ENCODE measurements at regions not wholly inside any gene's neighbourhood (a gene's known extent, or its start where the extent isn't known, plus 50 kb on each side); places are given as distances from the start of the nearest gene placed in this dataset.

DNA sequence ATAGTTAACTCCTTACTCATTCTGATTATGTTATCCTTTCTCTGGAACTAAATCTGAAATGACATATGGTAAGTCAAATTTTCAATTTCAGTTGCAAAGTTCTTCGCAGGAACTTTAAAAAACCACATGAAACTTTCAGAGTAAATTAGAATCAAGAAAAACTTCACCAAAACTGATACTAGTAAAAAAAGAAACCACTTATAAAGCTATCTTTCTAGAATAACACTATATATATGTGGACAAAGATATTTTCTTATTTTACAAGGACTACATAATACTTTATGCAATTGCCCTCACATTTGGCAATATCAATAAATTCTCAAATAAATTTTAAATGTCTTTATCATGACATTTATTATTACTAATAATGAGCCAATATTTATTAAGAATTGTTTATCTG is 1847.1 kb upstream of the NUDT12 start:
- in situ Hi-C loops (cut with MboI; ENCODE audit: low sequenced_read_pairs) = no loop called here
- Histone ChIP-seq H3K4ac (ENCODE audit: low read depth, low read length) (no peak overlapping the region), H2BK5ac (ENCODE audit: low read depth, low read length, poor library complexity, severe bottlenecking) (no peak overlapping the region), H2AK5ac (ENCODE audit: low read depth, low read length) (no peak overlapping the region), H2BK20ac (ENCODE audit: low read depth, low read length) (no peak overlapping the region), H3K4me3 (ENCODE audit: insufficient read depth, low read depth, low read length) (no peak overlapping the region), H2BK120ac (ENCODE audit: low read depth, low read length) (no peak overlapping the region), H3K79me1 (ENCODE audit: low read depth in 1 of 2, low read length in 2 of 2) (no peaks in the 10 kb centered on the region), H2AK9ac (replicated peaks; ENCODE audit: low read depth, low read length, poor library complexity) (no peak overlapping the region), H3K9me1 (ENCODE audit: insufficient read depth, low read length) (no peaks in the 10 kb centered on the region), H3K14ac (replicated peaks; ENCODE audit: low read depth, low read length) (no peak overlapping the region), H3K56ac (ENCODE audit: extremely low read depth, insufficient read depth, low read length) (no peak overlapping the region), H4K20me1 (ENCODE audit: insufficient read depth, low read length) (no peaks in the 10 kb centered on the region), H3K4me1 (ENCODE audit: control insufficient read depth, insufficient read depth, low read length) (no peaks in the 10 kb centered on the region), H3K27ac (ENCODE audit: insufficient read depth, low read length) (no peak overlapping the region), H4K91ac (ENCODE audit: insufficient read depth, low read depth, low read length) (no peak overlapping the region), H2BK15ac (ENCODE audit: low read depth, low read length) (no peak overlapping the region), H3K9ac (ENCODE audit: low read depth, low read length) (no peak overlapping the region), H3K18ac (ENCODE audit: low read depth, low read length) (no peak overlapping the region), H2AFZ (replicated peaks; ENCODE audit: low read length, poor library complexity) (no peak overlapping the region), H3K27me3 (ENCODE audit: control insufficient read depth, insufficient read depth, low read length) (no peaks in the 10 kb centered on the region), H3K36me3 (ENCODE audit: control insufficient read depth, insufficient read depth, low read length) (no peaks in the 10 kb centered on the region), H3K23ac (ENCODE audit: low read depth, low read length) (no peak overlapping the region), H3K4me2 (ENCODE audit: low read depth, low read length) (no peak overlapping the region), H3K9me3 (ENCODE audit: control insufficient read depth, insufficient read depth, low read length) (peaks cover 3% of the 10 kb centered on the region; the same call in 1 of the 2 replicates), H4K8ac (ENCODE audit: low read depth in 2 of 2, low read length in 2 of 2) (no peak overlapping the region), H4K5ac (ENCODE audit: low read depth, low read length) (no peak overlapping the region)
- WGBS, 2 experiments (ENCODE audit: extremely low coverage in 2 of 2, insufficient read length in 1 of 2) = no CpG with 5 or more reads among the region's 1 CpG
- no peak for TF ChIP-seq RAD21 (IDR thresholded peaks at IDR 0.05; ENCODE audit: low read length)
- no peak for TF ChIP-seq RCOR1 (IDR thresholded peaks at IDR 0.05; ENCODE audit: insufficient replicate concordance, low read length)
- TF ChIP-seq MAFK (IDR thresholded peaks at IDR 0.05; ENCODE audit: low read depth, low read length) = no peak
- no peak for TF ChIP-seq MAZ (IDR thresholded peaks at IDR 0.05; ENCODE audit: borderline replicate concordance, low read depth, low read length)
- TF ChIP-seq CHD1 (IDR thresholded peaks at IDR 0.05; ENCODE audit: low read depth, low read length) = no peak
- no peak for TF ChIP-seq POLR2A (IDR thresholded peaks at IDR 0.05; ENCODE audit: low read depth, low read length)
- no peak for TF ChIP-seq RFX5 (IDR thresholded peaks at IDR 0.05; ENCODE audit: low read depth, low read length)
- no peak for TF ChIP-seq NFE2L2 (IDR thresholded peaks at IDR 0.05; ENCODE audit: low read depth, low read length)
- no peak for TF ChIP-seq SMC3 (IDR thresholded peaks at IDR 0.05; ENCODE audit: low read depth, low read length)
- TF ChIP-seq BHLHE40 (IDR thresholded peaks at IDR 0.05; ENCODE audit: low read depth, low read length) = no peak
- no peak for TF ChIP-seq FOS (IDR thresholded peaks at IDR 0.05; ENCODE audit: low read depth, low read length)
- dilution Hi-C loops (cut with HindIII; ENCODE audit: low sequenced_read_pairs, unreplicated experiment) = no loop called here
- BruUV-seq (replicated peaks) = no TSS peak
- CTCF ChIA-PET = no interaction called here
- intact Hi-C loops (cut with micrococcal nuclease) = no loop called here
- POLR2A ChIA-PET (ENCODE audit: unreplicated experiment) = no interaction called here
- ATAC-seq (ENCODE audit: low read depth) (no peak), DNase-seq (no peak)

All from IMR-90 (cell line).